ENCODE measurements at regions not wholly inside any gene's neighbourhood (a gene's known extent, or its start where the extent isn't known, plus 50 kb on each side); places are given as distances from the start of the nearest gene placed in this dataset.
"Not testable (repeated sequence)": the region's sequence is repeated elsewhere in the genome, so short reads cannot be mapped to it uniquely, and the experiment has no call there.

DNA sequence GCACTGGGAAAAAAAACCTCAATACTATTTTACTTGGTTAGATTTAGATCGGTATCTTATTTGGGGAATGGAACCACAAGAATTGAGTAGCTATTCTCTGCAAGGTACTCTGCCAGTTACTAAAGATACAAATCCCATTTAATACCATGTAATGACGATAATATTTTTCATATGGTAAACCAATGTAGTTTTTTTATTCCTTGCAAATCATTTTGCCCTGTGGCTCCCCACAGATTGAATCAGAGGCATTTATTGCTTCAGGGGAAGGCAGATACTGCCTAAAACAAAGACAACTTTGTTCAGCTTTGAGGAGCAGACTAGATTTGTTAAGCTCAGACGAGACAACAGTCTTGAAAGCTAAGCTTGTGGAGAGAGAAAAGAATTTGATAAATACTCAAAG lies 226.7 kb upstream of the RUNX1 start:
- no peak for DNase-seq (ENCODE audit: low spot score)
- TF ChIP-seq, protein P1, sequence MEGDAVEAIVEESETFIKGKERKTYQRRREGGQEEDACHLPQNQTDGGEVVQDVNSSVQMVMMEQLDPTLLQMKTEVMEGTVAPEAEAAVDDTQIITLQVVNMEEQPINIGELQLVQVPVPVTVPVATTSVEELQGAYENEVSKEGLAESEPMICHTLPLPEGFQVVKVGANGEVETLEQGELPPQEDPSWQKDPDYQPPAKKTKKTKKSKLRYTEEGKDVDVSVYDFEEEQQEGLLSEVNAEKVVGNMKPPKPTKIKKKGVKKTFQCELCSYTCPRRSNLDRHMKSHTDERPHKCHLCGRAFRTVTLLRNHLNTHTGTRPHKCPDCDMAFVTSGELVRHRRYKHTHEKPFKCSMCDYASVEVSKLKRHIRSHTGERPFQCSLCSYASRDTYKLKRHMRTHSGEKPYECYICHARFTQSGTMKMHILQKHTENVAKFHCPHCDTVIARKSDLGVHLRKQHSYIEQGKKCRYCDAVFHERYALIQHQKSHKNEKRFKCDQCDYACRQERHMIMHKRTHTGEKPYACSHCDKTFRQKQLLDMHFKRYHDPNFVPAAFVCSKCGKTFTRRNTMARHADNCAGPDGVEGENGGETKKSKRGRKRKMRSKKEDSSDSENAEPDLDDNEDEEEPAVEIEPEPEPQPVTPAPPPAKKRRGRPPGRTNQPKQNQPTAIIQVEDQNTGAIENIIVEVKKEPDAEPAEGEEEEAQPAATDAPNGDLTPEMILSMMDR (IDR thresholded peaks at IDR 0.05): no peak
- no peak overlapping the region for H3K4me3 ChIP-seq
- H3K27ac ChIP-seq: no peak overlapping the region

GRCh38 chr21:35274923-35275322 lies 225.8 kb upstream of the RUNX1 start:
- TF ChIP-seq, protein P1 (IDR thresholded peaks at IDR 0.05): no peak
- Histone ChIP-seq H3K4me3 (no peak overlapping the region), H3K27ac (no peak overlapping the region)
- DNase-seq (ENCODE audit: low spot score): no peak

DNA sequence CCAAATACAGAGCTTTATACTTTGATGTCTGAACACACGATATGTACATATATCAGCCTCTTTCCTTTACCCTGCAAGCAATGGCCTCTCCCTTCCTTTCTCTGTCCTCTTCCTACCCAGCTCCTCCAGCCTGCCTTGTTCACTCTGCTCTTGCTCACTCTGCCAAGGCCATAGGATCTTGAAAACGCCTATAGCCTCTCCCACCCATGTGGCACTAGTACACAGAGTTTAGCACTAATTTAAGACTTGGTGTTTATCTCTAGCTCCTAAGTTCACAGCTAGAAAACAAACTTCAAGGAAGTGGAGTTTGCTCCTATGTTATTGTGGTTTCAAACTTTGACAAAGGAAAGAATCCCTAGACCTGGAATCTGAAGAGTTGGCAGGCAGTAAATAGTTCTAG lies 225.0 kb upstream of the RUNX1 start:
- TF ChIP-seq, protein P1 (IDR thresholded peaks at IDR 0.05): no peak
- Histone ChIP-seq H3K4me3 (no peak overlapping the region), H3K27ac (no peak overlapping the region)
- DNase-seq (ENCODE audit: low spot score): no peak

DNA sequence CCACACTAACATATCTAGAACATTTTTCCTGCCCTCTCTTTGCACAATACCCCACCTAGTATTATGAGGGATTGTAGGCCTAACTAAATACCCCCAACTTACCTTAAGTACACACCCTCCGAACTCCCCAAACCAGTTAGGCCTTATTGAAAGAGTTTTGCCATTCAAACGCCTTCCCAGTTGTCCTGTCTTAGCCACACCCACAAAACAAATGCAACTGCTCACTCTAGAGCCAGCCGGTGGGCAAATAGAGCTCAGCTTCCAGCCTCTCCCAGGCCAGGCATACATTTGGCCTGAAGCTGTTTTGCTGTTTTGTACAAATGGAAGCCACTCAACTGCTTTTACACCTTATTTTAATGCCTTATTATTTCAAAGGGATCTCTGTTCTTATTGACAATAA lies 224.2 kb upstream of the RUNX1 start:
- Histone ChIP-seq H3K27ac (no peak overlapping the region), H3K4me3 (no peak overlapping the region)
- TF ChIP-seq, protein P1 (IDR thresholded peaks at IDR 0.05): no peak
- no peak for DNase-seq (ENCODE audit: low spot score)

GRCh38 chr21:35271344-35272118 lies 222.4 kb upstream of the RUNX1 start:
- not testable (repeated sequence) for DNase-seq (ENCODE audit: low spot score); H3K4me3 ChIP-seq; H3K27ac ChIP-seq

GRCh38 chr21:35268817-35269216 lies 219.7 kb upstream of the RUNX1 start:
- Histone ChIP-seq H3K27ac (no peak overlapping the region), H3K4me3 (no peak overlapping the region)
- DNase-seq (ENCODE audit: low spot score): no peak
- TF ChIP-seq, protein P1 (IDR thresholded peaks at IDR 0.05): no peak

- TF ChIP-seq, protein P1 (IDR thresholded peaks at IDR 0.05): no peak
- H3K4me3 ChIP-seq: no peak overlapping the region
- DNase-seq (ENCODE audit: low spot score): no peak
- H3K27ac ChIP-seq: no peak overlapping the region
These were observed 219.2 kb upstream of the RUNX1 start for GRCh38 chr21:35268261-35268660.
